ENCODE measurements at regions not wholly inside any gene's neighbourhood (a gene's known extent, or its start where the extent isn't known, plus 50 kb on each side); places are given as distances from the start of the nearest gene placed in this dataset.

GRCh38 chr13:50375792-50376191, 360.5 kb downstream of the KCNRG start:
- TF ChIP-seq CTCF (IDR thresholded peaks at IDR 0.05) = no peak
- no peak for TF ChIP-seq POLR2A (IDR thresholded peaks at IDR 0.05)

All from body of pancreas (tissue), 4 donors.